ENCODE measurements at regions not wholly inside any gene's neighbourhood (a gene's known extent, or its start where the extent isn't known, plus 50 kb on each side); places are given as distances from the start of the nearest gene placed in this dataset.

DNA sequence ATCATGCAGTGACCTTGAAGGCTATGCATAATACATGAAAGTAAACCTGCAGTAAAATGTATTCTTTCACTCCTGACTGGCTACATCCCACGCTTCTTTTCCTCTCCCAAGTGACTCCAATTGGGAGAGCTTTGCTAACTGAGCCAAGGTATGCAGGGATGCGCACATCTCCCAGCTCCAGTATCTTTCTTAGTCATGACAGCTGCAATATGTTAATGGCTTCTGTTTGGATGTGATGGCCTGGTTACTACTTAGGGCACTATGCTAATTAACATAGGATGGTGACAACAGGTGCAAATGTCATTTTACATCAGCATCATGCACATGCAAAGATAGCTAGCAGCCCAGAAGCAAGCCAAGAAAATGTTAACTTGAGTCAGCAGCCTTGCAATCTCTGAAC lies 134.7 kb downstream of the POU4F1 start:
- Histone ChIP-seq H3K36me3 (replicated peaks in 1 of 2; ENCODE audit: control insufficient read depth in 1 of 2, insufficient read depth in 2 of 2, low read length in 2 of 2) (no peaks in the 10 kb centered on the region), H3K4me2 (ENCODE audit: low read depth, low read length) (no peak overlapping the region), H2AFZ (ENCODE audit: low read length) (no peak overlapping the region), H3K4me1 (ENCODE audit: insufficient read depth, low read length) (no peaks in the 10 kb centered on the region), H3K4me3 (replicated peaks in 1 of 3; ENCODE audit: insufficient read depth in 1 of 3, low read depth in 2 of 3, low read length in 3 of 3) (no peak overlapping the region), H3K79me2 (ENCODE audit: insufficient read depth, low read length) (no peaks in the 10 kb centered on the region), H3K9ac (ENCODE audit: insufficient read depth, low read depth, low read length) (no peak overlapping the region), H3K9me3 (ENCODE audit: low read length) (no peaks in the 10 kb centered on the region), H3K27ac (ENCODE audit: extremely low read length, insufficient read depth, low read length) (no peak overlapping the region), H3K27me3 (ENCODE audit: control insufficient read depth in 1 of 2, insufficient read depth in 2 of 2, low read length in 2 of 2) (no peaks in the 10 kb centered on the region), H4K20me1 (ENCODE audit: insufficient read depth, low read length) (no peaks in the 10 kb centered on the region)
- no TSS peak for BruUV-seq (replicated peaks)
- no peak for ATAC-seq
- FAIRE-seq, result no peak
- DNase-seq (ENCODE audit: low spot score), result no peak
- WGBS (ENCODE audit: low lambda C conversion rate), result 2% methylated on average over 2 of the region's 2 CpGs
- CTCF ChIA-PET (ENCODE audit: low intra/inter-chr PET ratio, low total read pairs), result no interaction called here
- intact Hi-C loops (cut with micrococcal nuclease; ENCODE audit: unreplicated experiment) (no loop called here), in situ Hi-C loops (cut with HindIII; ENCODE audit: extremely low pct_ligation_motif_present, low pct_unique_long_range_greater_than_20kb) (no loop called here)
- TF ChIP-seq, protein P1, sequence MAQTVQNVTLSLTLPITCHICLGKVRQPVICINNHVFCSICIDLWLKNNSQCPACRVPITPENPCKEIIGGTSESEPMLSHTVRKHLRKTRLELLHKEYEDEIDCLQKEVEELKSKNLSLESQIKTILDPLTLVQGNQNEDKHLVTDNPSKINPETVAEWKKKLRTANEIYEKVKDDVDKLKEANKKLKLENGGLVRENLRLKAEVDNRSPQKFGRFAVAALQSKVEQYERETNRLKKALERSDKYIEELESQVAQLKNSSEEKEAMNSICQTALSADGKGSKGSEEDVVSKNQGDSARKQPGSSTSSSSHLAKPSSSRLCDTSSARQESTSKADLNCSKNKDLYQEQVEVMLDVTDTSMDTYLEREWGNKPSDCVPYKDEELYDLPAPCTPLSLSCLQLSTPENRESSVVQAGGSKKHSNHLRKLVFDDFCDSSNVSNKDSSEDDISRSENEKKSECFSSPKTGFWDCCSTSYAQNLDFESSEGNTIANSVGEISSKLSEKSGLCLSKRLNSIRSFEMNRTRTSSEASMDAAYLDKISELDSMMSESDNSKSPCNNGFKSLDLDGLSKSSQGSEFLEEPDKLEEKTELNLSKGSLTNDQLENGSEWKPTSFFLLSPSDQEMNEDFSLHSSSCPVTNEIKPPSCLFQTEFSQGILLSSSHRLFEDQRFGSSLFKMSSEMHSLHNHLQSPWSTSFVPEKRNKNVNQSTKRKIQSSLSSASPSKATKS (CRISPR knock-in tag; IDR thresholded peaks at IDR 0.05), result no peak
- TF ChIP-seq, protein P2, sequence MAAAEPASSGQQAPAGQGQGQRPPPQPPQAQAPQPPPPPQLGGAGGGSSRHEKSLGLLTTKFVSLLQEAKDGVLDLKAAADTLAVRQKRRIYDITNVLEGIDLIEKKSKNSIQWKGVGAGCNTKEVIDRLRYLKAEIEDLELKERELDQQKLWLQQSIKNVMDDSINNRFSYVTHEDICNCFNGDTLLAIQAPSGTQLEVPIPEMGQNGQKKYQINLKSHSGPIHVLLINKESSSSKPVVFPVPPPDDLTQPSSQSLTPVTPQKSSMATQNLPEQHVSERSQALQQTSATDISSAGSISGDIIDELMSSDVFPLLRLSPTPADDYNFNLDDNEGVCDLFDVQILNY (CRISPR knock-in tag; conservative IDR thresholded peaks at IDR 0.05), result no peak
- TF ChIP-seq SSRP1 (CRISPR knock-in tag; IDR thresholded peaks at IDR 0.05) (no peak), RBM39 (IDR thresholded peaks at IDR 0.05; ENCODE audit: low read depth, low read length, poor library complexity, severe bottlenecking) (no peak), HHEX (CRISPR knock-in tag; IDR thresholded peaks at IDR 0.05) (no peak), ZNF274 (CRISPR knock-in tag; IDR thresholded peaks at IDR 0.05) (no peak), RAD21 (CRISPR knock-in tag; IDR thresholded peaks at IDR 0.05) (no peak), ZNF350 (CRISPR knock-in tag; IDR thresholded peaks at IDR 0.05; ENCODE audit: borderline replicate concordance, low read depth) (no peak), ZNF343 (CRISPR knock-in tag; IDR thresholded peaks at IDR 0.05) (no peak), MTA1 (CRISPR knock-in tag; IDR thresholded peaks at IDR 0.05; ENCODE audit: borderline replicate concordance) (no peak), JUND (CRISPR knock-in tag; IDR thresholded peaks at IDR 0.05) (no peak)
- POLR2A ChIA-PET, result no interaction called here

Data from HepG2 (cell line).